ENCODE measurements at regions not wholly inside any gene's neighbourhood (a gene's known extent, or its start where the extent isn't known, plus 50 kb on each side); places are given as distances from the start of the nearest gene placed in this dataset.

- Histone ChIP-seq H3K79me2 (ENCODE audit: insufficient read depth, low read length) (no peaks in the 10 kb centered on the region), H3K9me2 (ENCODE audit: low read depth, low read length) (no peaks in the 10 kb centered on the region), H3K4me1 (ENCODE audit: insufficient read depth, low read length, severe bottlenecking) (no peaks in the 10 kb centered on the region), H3K36me3 (ENCODE audit: insufficient read depth, low read length) (no peaks in the 10 kb centered on the region), H3K27me3 (ENCODE audit: insufficient read depth, low read length) (no peaks in the 10 kb centered on the region), H3K9me3 (ENCODE audit: low read length) (no peaks in the 10 kb centered on the region), H3K4me2 (ENCODE audit: low read length) (no peak overlapping the region), H3K9ac (ENCODE audit: low read length) (no peak overlapping the region), H3K27ac (ENCODE audit: low read depth, low read length, poor library complexity, severe bottlenecking) (no peak overlapping the region), H3F3A (ENCODE audit: insufficient read depth, low read length) (no peaks in the 10 kb centered on the region), H3K4me3 (ENCODE audit: low read depth, low read length, poor library complexity, severe bottlenecking) (no peak overlapping the region), H4K20me1 (ENCODE audit: insufficient read depth, low read length) (no peaks in the 10 kb centered on the region), H2AFZ (ENCODE audit: low read length) (no peak overlapping the region)
- no peak for TF ChIP-seq EZH2 (IDR thresholded peaks at IDR 0.05; ENCODE audit: borderline replicate concordance, low read length)
These were observed 1215.7 kb downstream of the MAT2B start for GRCh38 chr5:164721116-164721515.

- Histone ChIP-seq H2AFZ (ENCODE audit: low read length) (no peak overlapping the region), H4K20me1 (ENCODE audit: insufficient read depth, low read length) (no peaks in the 10 kb centered on the region), H3K9me2 (ENCODE audit: low read depth, low read length) (no peaks in the 10 kb centered on the region), H3K4me1 (ENCODE audit: insufficient read depth, low read length, severe bottlenecking) (no peaks in the 10 kb centered on the region), H3K27me3 (ENCODE audit: insufficient read depth, low read length) (no peaks in the 10 kb centered on the region), H3K4me3 (ENCODE audit: low read depth, low read length, poor library complexity, severe bottlenecking) (no peak overlapping the region), H3K9me3 (ENCODE audit: low read length) (no peaks in the 10 kb centered on the region), H3K79me2 (ENCODE audit: insufficient read depth, low read length) (no peaks in the 10 kb centered on the region), H3K9ac (ENCODE audit: low read length) (no peak overlapping the region), H3K4me2 (ENCODE audit: low read length) (no peak overlapping the region), H3F3A (ENCODE audit: insufficient read depth, low read length) (no peaks in the 10 kb centered on the region), H3K36me3 (ENCODE audit: insufficient read depth, low read length) (no peaks in the 10 kb centered on the region), H3K27ac (ENCODE audit: low read depth, low read length, poor library complexity, severe bottlenecking) (no peak overlapping the region)
- TF ChIP-seq CTCF (IDR thresholded peaks at IDR 0.05; ENCODE audit: low read length) = no peak
- TF ChIP-seq EZH2 (IDR thresholded peaks at IDR 0.05; ENCODE audit: borderline replicate concordance, low read length) = no peak
These were observed 1216.2 kb downstream of the MAT2B start for GRCh38 chr5:164721656-164722055.

GRCh38 chr5:164722702-164723101, 1217.3 kb downstream of the MAT2B start:
- Histone ChIP-seq H3K4me1 (ENCODE audit: insufficient read depth, low read length, severe bottlenecking) (no peaks in the 10 kb centered on the region), H3K9ac (ENCODE audit: low read length) (no peak overlapping the region), H3K4me2 (ENCODE audit: low read length) (no peak overlapping the region), H3K27ac (ENCODE audit: low read depth, low read length, poor library complexity, severe bottlenecking) (no peak overlapping the region), H3K36me3 (ENCODE audit: insufficient read depth, low read length) (no peaks in the 10 kb centered on the region), H2AFZ (ENCODE audit: low read length) (no peak overlapping the region), H3K9me2 (ENCODE audit: low read depth, low read length) (no peaks in the 10 kb centered on the region), H3K4me3 (ENCODE audit: low read depth, low read length, poor library complexity, severe bottlenecking) (no peak overlapping the region), H3K9me3 (ENCODE audit: low read length) (no peaks in the 10 kb centered on the region), H3K27me3 (ENCODE audit: insufficient read depth, low read length) (no peaks in the 10 kb centered on the region), H3K79me2 (ENCODE audit: insufficient read depth, low read length) (no peaks in the 10 kb centered on the region), H3F3A (ENCODE audit: insufficient read depth, low read length) (no peaks in the 10 kb centered on the region), H4K20me1 (ENCODE audit: insufficient read depth, low read length) (no peaks in the 10 kb centered on the region)
- TF ChIP-seq EZH2 (IDR thresholded peaks at IDR 0.05; ENCODE audit: borderline replicate concordance, low read length) = no peak
- no peak for TF ChIP-seq CTCF (IDR thresholded peaks at IDR 0.05; ENCODE audit: low read length)

GRCh38 chr5:164727012-164727411, 1221.6 kb downstream of the MAT2B start:
- Histone ChIP-seq H3K9me3 (ENCODE audit: low read length) (no peaks in the 10 kb centered on the region), H4K20me1 (ENCODE audit: insufficient read depth, low read length) (no peaks in the 10 kb centered on the region), H3K4me1 (ENCODE audit: insufficient read depth, low read length, severe bottlenecking) (no peaks in the 10 kb centered on the region), H3K9ac (ENCODE audit: low read length) (no peak overlapping the region), H3K4me3 (ENCODE audit: low read depth, low read length, poor library complexity, severe bottlenecking) (no peak overlapping the region), H2AFZ (ENCODE audit: low read length) (no peak overlapping the region), H3K27me3 (ENCODE audit: insufficient read depth, low read length) (no peaks in the 10 kb centered on the region), H3K9me2 (ENCODE audit: low read depth, low read length) (no peaks in the 10 kb centered on the region), H3K36me3 (ENCODE audit: insufficient read depth, low read length) (no peaks in the 10 kb centered on the region), H3K4me2 (ENCODE audit: low read length) (no peak overlapping the region), H3F3A (ENCODE audit: insufficient read depth, low read length) (no peaks in the 10 kb centered on the region), H3K79me2 (ENCODE audit: insufficient read depth, low read length) (no peaks in the 10 kb centered on the region), H3K27ac (ENCODE audit: low read depth, low read length, poor library complexity, severe bottlenecking) (no peak overlapping the region)
- no peak for TF ChIP-seq CTCF (IDR thresholded peaks at IDR 0.05; ENCODE audit: low read length)
- no peak for TF ChIP-seq EZH2 (IDR thresholded peaks at IDR 0.05; ENCODE audit: borderline replicate concordance, low read length)
